ENCODE measurements at regions not wholly inside any gene's neighbourhood (a gene's known extent, or its start where the extent isn't known, plus 50 kb on each side); places are given as distances from the start of the nearest gene placed in this dataset.

GRCh38 chr6:47114460-47114859 lies 72.3 kb upstream of the ADGRF1 start:
- DNase-seq = no peak

- DNase-seq = no peak
Measured at GRCh38 chr6:47112317-47112716, 70.2 kb upstream of the ADGRF1 start.

- DNase-seq = no peak
Measured at GRCh38 chr6:47111685-47112084, 69.6 kb upstream of the ADGRF1 start.

- DNase-seq = no peak
Measured at GRCh38 chr6:47109281-47109680, 67.1 kb upstream of the ADGRF1 start.

GRCh38 chr6:47106721-47107197 lies 64.6 kb upstream of the ADGRF1 start:
- DNase-seq = no peak

- no peak for DNase-seq
Measured at GRCh38 chr6:47106216-47106615, 64.1 kb upstream of the ADGRF1 start.

- no peak for DNase-seq
Measured at GRCh38 chr6:47105469-47106178, 63.5 kb upstream of the ADGRF1 start.

- DNase-seq = no peak
Measured at GRCh38 chr6:47103931-47104330, 61.8 kb upstream of the ADGRF1 start.

- no peak for DNase-seq
Measured at GRCh38 chr6:47102331-47102730, 60.2 kb upstream of the ADGRF1 start.

GRCh38 chr6:47098570-47098993 lies 56.5 kb upstream of the ADGRF1 start:
- no peak for DNase-seq

- DNase-seq = peak; percentile 74
Measured at GRCh38 chr6:47097092-47097945, 55.2 kb upstream of the ADGRF1 start.

- DNase-seq = no peak
Measured at GRCh38 chr6:47096211-47096895, 54.2 kb upstream of the ADGRF1 start.

- DNase-seq = no peak
Measured at GRCh38 chr6:47094241-47094925, 52.3 kb upstream of the ADGRF1 start.

GRCh38 chr6:47093169-47093568 lies 51.0 kb upstream of the ADGRF1 start:
- no peak for DNase-seq

GRCh38 chr6:47091886-47092668 lies 49.9 kb upstream of the ADGRF1 start:
- DNase-seq = no peak

All from DMS 273 treated with DMSO at 0.1 percent for 48 hours (cell line).